ENCODE measurements at regions not wholly inside any gene's neighbourhood (a gene's known extent, or its start where the extent isn't known, plus 50 kb on each side); places are given as distances from the start of the nearest gene placed in this dataset.

DNA sequence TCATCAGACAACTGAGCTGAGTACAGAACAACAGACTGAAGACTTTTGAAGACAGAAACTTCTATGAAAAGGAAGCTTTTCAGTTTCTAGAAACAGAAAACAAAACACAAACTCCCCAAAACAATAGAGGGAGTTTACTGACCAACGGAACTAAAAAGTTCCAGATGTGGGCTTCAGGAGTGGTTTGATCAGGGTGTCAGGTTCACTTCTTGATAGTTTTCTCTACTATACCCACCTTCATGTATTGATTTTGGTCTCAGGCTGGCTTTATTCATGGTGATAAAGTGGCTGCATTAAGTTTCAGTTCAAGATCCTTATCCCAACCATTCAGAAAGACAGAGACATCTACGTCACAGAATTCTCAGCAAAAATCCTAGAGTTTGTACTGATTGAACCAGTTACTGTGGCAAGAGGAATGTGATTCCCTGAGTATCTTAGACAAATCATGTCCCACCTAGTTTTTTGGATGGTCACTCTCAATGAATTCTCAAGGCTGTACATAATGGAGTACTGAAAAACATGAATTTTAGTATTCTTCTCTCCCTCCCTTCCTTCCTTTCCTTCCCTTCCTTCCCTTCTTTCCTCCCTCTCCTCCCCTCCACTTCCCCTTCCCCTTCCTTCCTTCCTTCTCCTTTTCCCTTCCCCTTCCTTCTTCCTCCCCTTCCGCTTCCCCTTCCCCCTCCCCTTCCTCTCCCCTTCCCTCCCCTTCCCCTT lies 680.5 kb downstream of the PTPRU start:
- ATAC-seq (replicated peaks in 1 of 2) (no peak), DNase-seq (no peak)
- H3K27ac Mint-ChIP-seq: no peak overlapping the region
- H3K9me3 Mint-ChIP-seq: no peaks in the 10 kb centered on the region
- no peak overlapping the region for H3K4me3 Mint-ChIP-seq
- peaks cover 30% of the 10 kb centered on the region for H3K27me3 Mint-ChIP-seq (ENCODE audit: low read depth)
- no peaks in the 10 kb centered on the region for H3K36me3 Mint-ChIP-seq (ENCODE audit: insufficient read depth in 2 of 2)
- no peaks in the 10 kb centered on the region for H3K4me1 Mint-ChIP-seq (ENCODE audit: low read depth)

DNA sequence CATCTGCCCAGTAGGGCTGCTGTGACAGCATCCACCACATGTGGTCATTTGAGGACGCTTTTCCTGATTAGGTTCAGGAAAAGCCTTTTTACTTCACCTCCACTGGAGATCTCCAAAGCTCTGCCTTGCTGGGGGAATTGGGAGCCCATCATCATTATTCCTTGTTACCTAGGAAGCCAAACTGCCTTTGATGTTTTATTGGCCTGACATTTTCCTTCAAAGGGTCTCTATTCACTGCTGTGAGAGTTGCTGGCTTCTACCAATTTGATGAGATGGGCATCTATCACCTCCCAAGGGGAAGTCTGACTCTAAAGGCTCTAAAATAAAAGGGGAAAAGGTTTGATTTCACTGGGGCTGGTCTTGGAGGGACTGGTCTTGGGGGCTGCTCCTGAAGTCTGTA lies 678.6 kb downstream of the PTPRU start:
- Mint-ChIP-seq H3K4me1 (ENCODE audit: low read depth) (no peaks in the 10 kb centered on the region), H3K27me3 (ENCODE audit: low read depth) (peaks cover 30% of the 10 kb centered on the region), H3K36me3 (ENCODE audit: insufficient read depth in 2 of 2) (no peaks in the 10 kb centered on the region), H3K4me3 (no peak overlapping the region), H3K9me3 (no peaks in the 10 kb centered on the region), H3K27ac (no peak overlapping the region)
- ATAC-seq (replicated peaks in 1 of 2) (no peak), DNase-seq (no peak)

DNA sequence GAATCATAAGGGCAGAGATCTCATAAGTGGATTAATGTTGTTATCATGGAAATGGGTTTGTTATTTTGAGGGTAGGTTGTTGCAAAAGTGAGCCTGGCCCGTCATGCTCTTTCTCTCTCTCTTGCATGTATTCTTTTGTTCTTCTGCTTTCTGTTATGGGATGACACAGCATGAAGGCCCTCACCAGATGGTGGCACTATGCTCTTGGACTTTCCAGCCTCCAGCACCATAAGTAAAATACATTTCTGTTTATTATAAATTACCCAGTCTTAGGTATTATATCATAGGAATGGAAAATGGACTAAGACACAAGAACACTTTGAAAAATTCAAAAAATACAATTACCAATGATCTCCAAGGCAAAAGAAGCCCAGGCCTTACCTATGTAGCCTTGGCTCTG lies 676.1 kb downstream of the PTPRU start:
- ATAC-seq (replicated peaks in 1 of 2) (no peak), DNase-seq (no peak)
- Mint-ChIP-seq H3K27me3 (ENCODE audit: low read depth) (peaks cover 30% of the 10 kb centered on the region), H3K9me3 (no peaks in the 10 kb centered on the region), H3K36me3 (ENCODE audit: insufficient read depth in 2 of 2) (no peaks in the 10 kb centered on the region), H3K4me1 (ENCODE audit: low read depth) (no peaks in the 10 kb centered on the region), H3K27ac (no peak overlapping the region), H3K4me3 (no peak overlapping the region)

DNA sequence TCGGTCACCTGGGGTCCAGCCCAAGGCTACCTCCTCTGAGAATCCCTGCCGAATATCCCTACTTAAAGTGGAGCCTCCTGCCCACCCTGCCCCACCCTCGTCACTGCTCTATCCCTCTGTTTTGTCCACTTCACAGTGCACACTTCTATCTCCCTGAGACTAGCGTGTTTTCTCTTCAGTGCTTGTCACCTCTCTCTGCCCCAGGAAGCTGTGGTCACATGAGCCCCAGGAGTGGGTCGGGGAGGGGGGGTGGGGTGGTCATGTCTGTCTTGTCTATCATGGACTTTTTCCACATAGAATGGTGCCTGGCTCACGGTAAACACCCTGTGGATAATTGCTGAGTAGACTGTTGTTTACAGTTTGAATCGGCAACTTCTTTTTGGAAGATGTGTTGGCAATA lies 673.6 kb downstream of the PTPRU start:
- Mint-ChIP-seq H3K4me1 (ENCODE audit: low read depth) (no peaks in the 10 kb centered on the region), H3K36me3 (ENCODE audit: insufficient read depth in 2 of 2) (no peaks in the 10 kb centered on the region), H3K4me3 (no peak overlapping the region), H3K27ac (no peak overlapping the region), H3K27me3 (ENCODE audit: low read depth) (peaks cover 25% of the 10 kb centered on the region), H3K9me3 (no peaks in the 10 kb centered on the region)
- no peak for DNase-seq
- ATAC-seq (replicated peaks in 1 of 2): no peak

DNA sequence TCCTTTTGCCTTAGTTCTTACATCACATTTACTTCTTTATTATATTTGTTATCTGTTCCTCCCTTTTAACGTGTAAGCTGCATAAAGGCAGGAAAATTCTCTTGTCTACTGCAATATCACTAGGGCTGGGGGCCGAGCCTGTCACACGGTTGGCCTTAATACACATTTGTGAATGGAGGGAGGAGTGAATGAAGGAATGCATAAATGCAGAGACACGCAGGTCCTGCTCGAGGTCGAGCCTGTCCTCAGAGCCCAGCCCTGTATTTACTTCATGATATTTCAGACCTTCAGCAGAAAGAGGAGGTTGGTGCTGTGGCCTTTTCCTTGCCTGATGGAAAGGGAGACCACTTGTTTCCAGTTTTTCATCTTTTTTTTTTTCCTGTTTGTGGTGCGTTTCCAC lies 671.3 kb downstream of the PTPRU start:
- DNase-seq: no peak
- no peak overlapping the region for H3K27ac Mint-ChIP-seq
- peaks cover 21% of the 10 kb centered on the region for H3K27me3 Mint-ChIP-seq (ENCODE audit: low read depth)
- H3K4me3 Mint-ChIP-seq: no peak overlapping the region
- H3K9me3 Mint-ChIP-seq: no peaks in the 10 kb centered on the region
- ATAC-seq (replicated peaks in 1 of 2): no peak
- H3K4me1 Mint-ChIP-seq (ENCODE audit: low read depth): no peaks in the 10 kb centered on the region
- no peaks in the 10 kb centered on the region for H3K36me3 Mint-ChIP-seq (ENCODE audit: insufficient read depth in 2 of 2)

DNA sequence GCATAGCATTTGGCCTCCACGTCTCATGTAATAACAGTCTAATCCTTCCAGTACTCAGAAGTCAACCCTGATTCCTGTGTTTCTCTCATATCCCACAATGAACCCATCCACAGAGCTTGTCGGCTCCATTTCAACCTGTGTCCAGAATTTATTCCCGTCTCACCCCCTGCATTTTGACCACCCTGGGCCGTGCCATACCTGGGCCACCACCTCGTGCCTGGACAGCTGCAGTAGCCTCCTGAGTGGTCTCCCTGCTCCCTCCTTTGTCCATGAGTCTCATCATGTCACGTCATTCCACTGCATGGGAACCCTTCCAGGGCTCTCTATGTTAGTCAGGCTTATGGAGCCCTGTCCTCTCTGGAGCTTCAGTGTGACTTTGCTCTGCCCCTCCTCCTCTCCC lies 670.6 kb downstream of the PTPRU start:
- Mint-ChIP-seq H3K36me3 (ENCODE audit: insufficient read depth in 2 of 2) (no peaks in the 10 kb centered on the region), H3K27ac (no peak overlapping the region), H3K27me3 (ENCODE audit: low read depth) (peaks cover 24% of the 10 kb centered on the region), H3K9me3 (no peaks in the 10 kb centered on the region), H3K4me1 (ENCODE audit: low read depth) (no peaks in the 10 kb centered on the region), H3K4me3 (no peak overlapping the region)
- no peak for ATAC-seq (replicated peaks in 1 of 2)
- no peak for DNase-seq

DNA sequence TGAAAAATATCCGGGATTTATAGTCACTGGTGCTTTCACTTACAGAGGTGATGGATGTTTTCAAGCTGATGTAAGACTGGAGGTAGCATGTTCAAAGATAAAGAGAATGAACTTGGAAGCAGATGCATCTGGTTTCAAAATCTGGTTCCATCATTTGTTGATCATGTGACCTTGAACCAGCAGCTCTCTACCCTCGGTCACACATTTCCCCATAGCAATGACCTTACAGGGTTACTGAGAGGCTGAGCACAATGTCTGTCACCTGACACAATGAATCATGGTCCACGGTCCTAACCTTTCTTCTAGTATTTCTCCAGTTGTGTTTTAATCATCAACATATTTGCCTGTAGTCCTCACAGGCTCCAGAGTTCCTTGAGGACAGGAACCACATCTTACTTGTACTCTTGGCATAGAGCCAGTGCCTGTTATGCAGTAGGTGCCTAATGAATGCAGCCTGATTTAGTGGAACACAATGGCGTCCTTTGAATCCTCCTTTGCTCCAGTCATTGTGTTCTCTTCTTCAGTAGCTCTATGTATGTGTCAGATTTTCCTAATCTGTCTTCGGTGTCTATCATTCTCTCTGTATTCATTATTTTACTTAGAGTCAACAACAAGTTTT lies 667.3 kb downstream of the PTPRU start:
- Mint-ChIP-seq H3K36me3 (ENCODE audit: insufficient read depth in 2 of 2) (no peaks in the 10 kb centered on the region), H3K27ac (no peak overlapping the region), H3K9me3 (no peaks in the 10 kb centered on the region), H3K4me1 (ENCODE audit: low read depth) (no peaks in the 10 kb centered on the region), H3K4me3 (no peak overlapping the region), H3K27me3 (ENCODE audit: low read depth) (peaks cover 23% of the 10 kb centered on the region)
- no peak for ATAC-seq (replicated peaks in 1 of 2)
- no peak for DNase-seq

DNA sequence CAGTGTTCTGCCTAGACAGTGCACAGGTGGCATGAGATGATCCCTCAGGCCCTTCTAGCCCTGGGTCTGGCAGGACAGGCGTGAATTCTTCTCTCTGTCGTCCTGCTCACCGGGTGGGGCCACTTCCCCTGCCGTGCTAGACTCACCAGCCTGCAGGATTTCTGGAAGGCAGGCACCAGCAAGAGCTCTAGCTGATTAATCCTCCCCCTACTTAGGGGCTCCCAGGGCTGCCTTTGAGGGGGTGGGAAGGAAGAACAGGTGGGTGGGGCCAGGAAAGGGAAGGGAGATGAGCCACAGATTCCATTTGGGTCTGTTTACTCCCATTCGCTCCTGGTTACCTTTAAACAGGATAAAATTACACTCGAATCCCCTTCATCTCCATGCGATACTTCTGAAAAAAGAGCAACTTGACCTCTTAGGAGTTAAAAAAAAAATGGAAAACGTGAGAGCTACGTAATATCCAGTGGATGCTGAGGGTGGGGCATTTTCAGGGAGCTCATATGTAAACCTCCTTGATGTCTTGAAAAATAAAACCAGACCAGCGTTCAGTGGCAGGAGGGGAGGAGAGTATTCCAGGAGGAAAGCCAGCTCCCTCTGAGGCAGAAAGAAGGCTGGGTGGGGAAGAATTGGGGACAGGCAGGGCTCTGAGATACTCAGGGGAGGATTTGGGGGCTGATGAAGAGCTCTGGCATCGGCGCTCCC lies 665.5 kb downstream of the PTPRU start:
- Mint-ChIP-seq H3K4me1 (ENCODE audit: low read depth) (no peaks in the 10 kb centered on the region), H3K4me3 (no peak overlapping the region), H3K27ac (no peak overlapping the region), H3K9me3 (no peaks in the 10 kb centered on the region), H3K27me3 (ENCODE audit: low read depth) (peaks cover 16% of the 10 kb centered on the region), H3K36me3 (ENCODE audit: insufficient read depth in 2 of 2) (no peaks in the 10 kb centered on the region)
- DNase-seq (no peak), ATAC-seq (replicated peaks in 1 of 2) (no peak)

DNA sequence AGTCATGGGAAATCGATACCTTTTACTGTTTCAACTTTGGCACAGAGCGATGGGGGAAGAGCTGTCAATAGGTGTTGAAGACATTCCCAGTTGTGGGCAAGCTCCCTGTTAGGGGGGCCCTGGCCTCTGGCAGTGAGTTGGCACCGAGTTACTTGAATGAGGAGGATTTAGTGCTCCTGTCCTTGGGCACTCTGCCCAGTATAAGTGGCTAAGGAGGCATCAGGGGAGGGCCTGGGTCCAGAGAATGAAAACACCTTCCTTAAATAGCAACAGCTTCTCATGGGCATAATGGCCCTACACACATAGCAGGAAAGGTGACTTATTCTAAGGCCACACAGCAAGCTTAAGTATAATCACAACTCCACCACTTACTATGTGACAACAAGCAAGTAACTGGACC lies 664.4 kb downstream of the PTPRU start:
- ATAC-seq (replicated peaks in 1 of 2) (no peak), DNase-seq (no peak)
- Mint-ChIP-seq H3K4me3 (no peak overlapping the region), H3K27ac (no peak overlapping the region), H3K36me3 (ENCODE audit: insufficient read depth in 2 of 2) (no peaks in the 10 kb centered on the region), H3K4me1 (ENCODE audit: low read depth) (no peaks in the 10 kb centered on the region), H3K9me3 (no peaks in the 10 kb centered on the region), H3K27me3 (ENCODE audit: low read depth) (peaks cover 22% of the 10 kb centered on the region)

DNA sequence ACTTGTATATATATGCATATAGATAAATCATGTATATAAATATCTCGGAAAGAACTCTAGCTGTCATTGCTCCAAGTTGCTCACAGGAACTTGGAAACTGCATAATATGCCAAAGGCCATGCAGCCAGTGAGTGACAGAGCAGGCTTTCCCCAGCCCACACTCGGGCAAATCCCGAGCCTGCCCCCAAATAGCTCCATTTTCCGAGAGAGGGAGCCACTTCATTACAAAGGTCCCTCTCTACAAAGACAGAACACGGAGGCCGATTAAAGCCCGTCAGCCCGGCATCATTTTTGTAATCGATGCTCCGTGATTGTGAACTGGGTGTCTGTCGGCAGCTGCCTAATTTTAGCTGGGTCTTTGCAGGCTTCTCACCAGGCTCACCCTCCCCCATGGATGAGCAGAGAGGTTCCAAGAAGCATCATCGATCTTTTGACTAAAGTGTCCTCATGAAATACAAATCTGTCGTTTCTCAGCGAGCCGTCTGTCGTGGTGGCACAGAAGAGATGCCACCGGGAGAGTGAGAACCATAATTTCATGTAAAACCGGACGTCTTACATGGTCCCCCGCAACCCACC lies 663.9 kb downstream of the PTPRU start:
- H3K4me1 Mint-ChIP-seq (ENCODE audit: low read depth): no peaks in the 10 kb centered on the region
- DNase-seq: no peak
- H3K9me3 Mint-ChIP-seq: no peaks in the 10 kb centered on the region
- H3K36me3 Mint-ChIP-seq (ENCODE audit: insufficient read depth in 2 of 2): no peaks in the 10 kb centered on the region
- no peak overlapping the region for H3K4me3 Mint-ChIP-seq
- peaks cover 27% of the 10 kb centered on the region for H3K27me3 Mint-ChIP-seq (ENCODE audit: low read depth)
- no peak overlapping the region for H3K27ac Mint-ChIP-seq
- no peak for ATAC-seq (replicated peaks in 1 of 2)

DNA sequence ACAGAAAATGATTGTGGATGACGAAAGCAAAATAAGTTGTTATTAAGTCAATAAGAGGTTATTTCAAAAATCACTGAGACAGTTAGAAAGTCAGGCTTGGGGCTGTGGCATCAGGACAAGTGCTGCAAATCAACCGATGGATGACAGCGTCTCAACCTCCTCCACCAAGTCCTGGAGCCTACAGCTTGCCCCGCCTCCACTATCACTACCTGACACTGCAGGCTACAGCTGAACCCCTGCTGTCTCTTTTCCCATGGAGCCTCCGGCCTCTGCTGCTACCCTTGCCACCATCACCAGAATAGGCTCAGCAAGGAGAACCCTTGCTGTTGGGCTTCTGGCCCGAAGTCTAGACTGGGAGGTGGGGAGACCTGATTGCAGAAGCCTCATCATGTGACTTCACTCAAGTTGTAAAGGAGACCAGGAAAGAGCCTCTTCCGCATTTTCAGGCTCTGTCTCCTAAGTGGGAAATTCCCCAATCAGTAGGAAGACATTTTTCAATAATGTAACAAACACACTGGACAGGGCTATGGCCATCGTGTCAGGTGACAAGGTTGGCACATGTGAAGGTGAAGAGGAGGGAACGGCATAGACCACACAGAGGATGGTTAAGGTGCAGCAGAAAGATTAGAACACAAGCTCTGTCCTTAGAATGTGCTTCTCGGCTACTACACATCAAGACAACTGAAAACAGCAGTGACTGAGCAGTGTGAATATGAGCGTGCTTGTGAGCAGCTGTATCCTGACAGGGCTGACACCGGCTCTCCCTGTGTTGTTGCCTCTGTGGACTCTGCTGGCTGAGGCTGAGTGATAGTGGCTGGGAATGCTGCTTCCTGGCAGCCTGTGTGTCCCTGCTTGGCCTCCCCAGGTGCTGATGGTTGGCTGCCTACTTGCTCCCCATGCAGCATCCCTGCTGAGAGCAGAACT lies 660.7 kb downstream of the PTPRU start:
- no peaks in the 10 kb centered on the region for H3K4me1 Mint-ChIP-seq (ENCODE audit: low read depth)
- H3K27me3 Mint-ChIP-seq (ENCODE audit: low read depth): peaks cover 24% of the 10 kb centered on the region
- no peak for ATAC-seq (replicated peaks in 1 of 2)
- no peak for DNase-seq
- H3K27ac Mint-ChIP-seq: no peak overlapping the region
- no peaks in the 10 kb centered on the region for H3K36me3 Mint-ChIP-seq (ENCODE audit: insufficient read depth in 2 of 2)
- no peaks in the 10 kb centered on the region for H3K9me3 Mint-ChIP-seq
- H3K4me3 Mint-ChIP-seq: no peak overlapping the region

DNA sequence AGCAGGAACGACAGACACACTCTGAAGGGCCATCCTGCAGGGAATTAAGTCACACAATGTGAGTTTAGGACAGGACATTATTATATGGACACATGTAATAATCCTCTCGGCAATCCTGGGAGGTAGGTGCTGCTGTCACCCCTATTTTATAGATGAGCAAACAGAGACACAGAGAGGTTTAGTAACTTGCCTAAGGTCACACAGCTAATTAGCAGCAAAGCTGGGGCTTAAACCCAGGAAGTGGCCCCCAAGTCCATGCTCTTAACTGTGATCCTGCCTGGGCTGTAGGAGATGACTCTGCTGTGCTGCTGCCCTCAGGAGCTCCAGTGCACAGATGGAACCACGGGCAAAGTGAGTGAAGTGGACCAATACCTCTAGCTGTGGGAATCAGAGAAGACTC lies 660.0 kb downstream of the PTPRU start:
- ATAC-seq (replicated peaks in 1 of 2) (no peak), DNase-seq (no peak)
- Mint-ChIP-seq H3K36me3 (ENCODE audit: insufficient read depth in 2 of 2) (no peaks in the 10 kb centered on the region), H3K4me3 (no peak overlapping the region), H3K9me3 (no peaks in the 10 kb centered on the region), H3K27ac (no peak overlapping the region), H3K27me3 (ENCODE audit: low read depth) (peaks cover 24% of the 10 kb centered on the region), H3K4me1 (ENCODE audit: low read depth) (no peaks in the 10 kb centered on the region)

DNA sequence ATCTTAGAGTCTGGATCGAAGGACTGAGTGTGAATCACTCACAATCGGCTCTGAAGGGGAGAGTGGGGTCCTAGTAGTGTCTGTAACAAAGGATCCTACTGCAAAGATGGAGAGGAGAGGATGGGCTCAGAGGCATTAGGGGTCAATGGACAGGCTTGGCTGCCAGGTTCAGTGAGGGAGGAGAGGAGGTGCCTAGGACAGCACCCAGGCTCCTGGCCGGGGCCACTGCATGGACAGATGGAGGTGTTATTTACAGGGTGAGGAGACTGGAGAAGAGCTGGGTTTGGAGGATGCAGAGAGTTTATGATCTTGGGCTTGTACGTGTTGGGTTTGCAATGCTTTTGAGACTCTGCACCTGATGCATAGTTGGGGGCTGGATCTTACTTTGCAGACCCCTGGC lies 658.9 kb downstream of the PTPRU start:
- Mint-ChIP-seq H3K9me3 (no peaks in the 10 kb centered on the region), H3K4me3 (no peak overlapping the region), H3K36me3 (ENCODE audit: insufficient read depth in 2 of 2) (no peaks in the 10 kb centered on the region), H3K27me3 (ENCODE audit: low read depth) (peaks cover 24% of the 10 kb centered on the region), H3K27ac (no peak overlapping the region), H3K4me1 (ENCODE audit: low read depth) (no peaks in the 10 kb centered on the region)
- ATAC-seq (replicated peaks in 1 of 2) (no peak), DNase-seq (no peak)

Measured in activated T-cell treated with anti-CD3 and anti-CD28 coated beads, Interleukin-2, amount 50 U/mL, for 72 hours (primary cell).